ENCODE measurements at regions not wholly inside any gene's neighbourhood (a gene's known extent, or its start where the extent isn't known, plus 50 kb on each side); places are given as distances from the start of the nearest gene placed in this dataset.

DNA sequence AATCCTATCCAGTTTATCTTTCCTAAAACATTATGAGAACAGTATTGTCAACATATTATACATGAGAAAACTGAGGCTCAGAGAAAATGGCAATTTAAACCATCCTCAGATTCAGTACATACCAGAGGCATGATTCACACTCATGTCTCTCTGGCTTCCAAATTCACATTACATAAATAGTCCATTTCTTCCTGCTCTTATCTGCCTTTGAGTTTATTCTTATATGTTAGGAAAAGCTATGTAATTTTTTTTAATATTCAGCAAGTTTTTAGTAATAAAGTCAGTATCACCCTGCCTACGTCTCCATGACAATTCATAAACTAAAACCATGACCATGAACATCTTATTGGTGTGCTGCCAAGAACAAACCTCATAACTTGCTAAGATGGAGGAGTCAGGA lies 1260.2 kb upstream of the SORCS1 start:
- TF ChIP-seq CTCF (IDR thresholded peaks at IDR 0.05; ENCODE audit: poor library complexity) = no peak
- TF ChIP-seq EZH2 (IDR thresholded peaks at IDR 0.05; ENCODE audit: borderline replicate concordance) = no peak
